ENCODE measurements at regions not wholly inside any gene's neighbourhood (a gene's known extent, or its start where the extent isn't known, plus 50 kb on each side); places are given as distances from the start of the nearest gene placed in this dataset.
"Not testable (repeated sequence)": the region's sequence is repeated elsewhere in the genome, so short reads cannot be mapped to it uniquely, and the experiment has no call there.

DNA sequence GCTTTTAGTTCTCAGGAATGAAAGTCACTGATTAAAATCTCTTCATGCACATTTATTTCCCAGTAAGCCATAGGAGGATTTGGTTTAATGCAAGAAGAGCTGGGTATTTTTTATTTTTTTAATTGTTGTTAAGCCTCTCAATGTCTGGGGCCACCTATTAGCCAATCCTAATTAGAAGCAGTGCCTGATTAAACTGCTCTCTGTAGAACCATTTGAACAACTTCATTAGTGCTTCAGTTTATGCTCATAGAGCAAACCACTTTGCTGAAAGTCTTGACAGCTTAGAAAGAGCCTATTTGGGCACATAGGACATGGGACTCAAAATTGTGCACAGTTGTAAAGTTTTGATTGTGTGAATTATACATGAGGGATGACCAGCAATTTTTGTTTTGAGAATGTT, 548.9 kb downstream of the FRK start:
- TF ChIP-seq CTCF (conservative IDR thresholded peaks at IDR 0.05; ENCODE audit: low read length): no peak
- no peak overlapping the region for H3K4me3 ChIP-seq (ENCODE audit: low read length)
- DNase-seq (ENCODE audit: low read depth): no peak

GRCh38 chr6:115502432-115502831, 558.3 kb downstream of the FRK start:
- not testable (repeated sequence) for H3K4me3 ChIP-seq (ENCODE audit: low read length); DNase-seq (ENCODE audit: low read depth)

- H3K4me3 ChIP-seq (ENCODE audit: low read length): no peak overlapping the region
- TF ChIP-seq CTCF (conservative IDR thresholded peaks at IDR 0.05; ENCODE audit: low read length): no peak
- DNase-seq (ENCODE audit: low read depth): no peak
These were observed 565.5 kb downstream of the FRK start for GRCh38 chr6:115495184-115495583.

DNA sequence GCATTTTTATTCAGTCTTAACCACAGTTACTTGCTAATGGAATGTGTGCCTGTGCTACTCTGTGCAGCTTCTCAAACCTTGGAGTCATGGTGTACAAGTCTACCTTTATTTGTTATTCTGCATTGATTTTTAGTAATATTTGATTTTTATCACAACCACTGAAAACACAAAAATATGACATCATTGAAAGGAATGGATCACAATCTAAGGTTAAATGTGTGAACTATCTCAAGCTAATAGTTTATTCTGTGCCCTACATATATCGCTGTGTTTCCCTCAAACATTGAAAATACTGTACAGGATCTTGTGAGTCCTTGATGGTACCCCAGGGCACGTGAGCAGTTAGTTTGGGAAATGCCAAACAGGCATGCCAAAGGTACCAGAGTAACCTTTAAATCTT, 573.4 kb downstream of the FRK start:
- no peak for DNase-seq (ENCODE audit: low read depth)
- H3K4me3 ChIP-seq (ENCODE audit: low read length): no peak overlapping the region
- TF ChIP-seq CTCF (conservative IDR thresholded peaks at IDR 0.05; ENCODE audit: low read length): no peak

DNA sequence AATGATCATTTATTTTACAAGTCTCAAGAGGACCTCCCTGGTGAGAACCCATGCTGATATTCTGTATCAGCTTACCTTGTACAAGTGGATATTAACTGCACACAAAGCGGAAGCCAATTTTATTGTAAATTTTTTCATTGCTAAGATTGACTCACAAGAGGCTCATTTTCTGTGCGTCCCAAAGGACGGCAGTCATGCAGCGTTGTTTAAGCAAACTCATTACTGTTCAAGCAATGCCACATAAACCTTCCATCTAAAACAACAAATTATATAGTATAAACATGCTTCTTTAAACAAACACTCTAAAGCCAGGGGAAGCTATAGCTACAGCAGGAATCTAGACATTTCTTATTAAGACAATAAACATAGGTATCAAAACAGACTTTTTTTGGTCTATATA, 575.3 kb downstream of the FRK start:
- no peak for TF ChIP-seq CTCF (conservative IDR thresholded peaks at IDR 0.05; ENCODE audit: low read length)
- DNase-seq (ENCODE audit: low read depth): no peak
- no peak overlapping the region for H3K4me3 ChIP-seq (ENCODE audit: low read length)

DNA sequence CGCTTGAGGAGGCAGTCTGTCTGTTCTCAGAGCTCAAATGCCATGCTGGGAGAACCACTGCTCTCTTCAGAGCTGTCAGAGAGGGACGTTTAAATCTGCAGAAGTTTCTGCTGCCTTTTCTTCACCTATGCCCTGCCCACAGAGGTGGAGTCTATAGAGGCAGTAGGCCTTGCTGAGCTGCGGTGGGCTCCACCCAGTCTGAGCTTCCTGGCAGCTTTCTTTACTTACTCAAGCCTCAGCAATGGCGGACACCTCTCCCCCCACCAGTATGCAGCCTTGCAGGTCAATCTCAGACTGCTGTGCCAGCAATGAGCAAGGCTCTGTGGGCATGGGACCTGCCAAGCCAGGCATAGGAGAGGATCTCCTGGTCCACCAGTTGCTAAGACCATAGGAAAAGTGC, 580.1 kb downstream of the FRK start:
- DNase-seq (ENCODE audit: low read depth); H3K4me3 ChIP-seq (ENCODE audit: low read length): not testable (repeated sequence)

DNA sequence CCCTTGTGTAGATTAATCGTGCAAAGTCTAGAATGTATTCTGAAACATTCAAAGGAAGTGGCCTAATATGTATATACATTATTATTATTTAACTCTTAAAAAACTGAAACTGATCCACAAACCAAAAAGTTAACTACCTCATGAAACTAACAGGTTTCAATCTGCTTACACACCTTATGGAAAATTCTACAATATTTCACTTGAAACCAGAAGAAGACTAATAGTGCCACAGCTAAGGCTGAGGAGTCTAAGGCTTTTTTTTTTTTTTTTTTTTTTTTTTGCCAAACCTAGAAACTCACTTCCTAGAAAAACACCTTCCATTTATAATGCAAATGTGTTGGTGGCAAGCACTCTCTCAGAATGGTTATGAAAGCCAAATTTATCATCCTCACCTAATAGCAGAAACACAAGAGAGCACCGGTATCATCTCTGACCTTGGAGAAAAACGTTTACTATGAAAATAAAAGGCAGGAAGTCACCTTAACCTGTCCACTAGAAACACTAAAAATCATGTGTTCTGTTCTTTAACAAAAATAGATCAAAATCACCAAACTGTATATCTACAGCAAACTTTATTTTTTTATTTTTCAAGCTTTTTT, 586.1 kb downstream of the FRK start:
- no peak for DNase-seq (ENCODE audit: low read depth)
- H3K4me3 ChIP-seq (ENCODE audit: low read length): no peak overlapping the region
- TF ChIP-seq CTCF (conservative IDR thresholded peaks at IDR 0.05; ENCODE audit: low read length): no peak

DNA sequence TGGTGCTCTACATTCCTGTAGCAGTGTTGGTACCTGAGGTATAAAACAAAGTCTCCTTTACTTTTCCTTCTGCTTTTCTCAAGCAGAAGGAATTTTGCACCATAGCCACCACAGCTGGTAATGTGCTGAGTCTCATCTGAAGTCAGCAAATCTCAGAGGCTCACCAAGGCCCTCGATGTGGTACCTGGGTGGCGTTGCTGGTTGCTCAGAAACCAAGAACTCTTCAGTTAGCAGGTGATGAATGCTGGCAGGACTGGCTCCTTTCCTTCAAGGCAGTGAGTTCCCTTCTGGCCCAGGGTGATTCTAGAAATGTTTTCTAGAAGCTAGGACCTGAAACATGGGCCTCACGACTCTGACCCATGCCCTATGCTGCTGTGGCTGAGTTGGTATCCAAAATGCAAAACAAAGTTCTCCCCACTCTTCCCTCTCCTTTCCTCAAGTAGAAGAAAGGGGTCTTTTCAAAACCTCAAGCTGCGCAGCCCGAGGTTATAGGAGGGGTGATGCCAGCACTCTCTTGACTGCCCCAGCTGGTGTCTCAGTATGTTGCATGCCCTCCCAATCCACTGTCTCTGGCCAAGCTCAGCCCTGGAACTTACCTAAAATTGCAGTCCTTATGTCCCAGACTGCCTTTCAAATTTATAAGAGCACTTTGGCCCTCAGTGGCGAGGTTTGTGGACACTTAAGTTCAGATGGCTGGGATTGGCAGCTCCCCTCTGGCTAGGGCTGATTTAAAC, 592.3 kb downstream of the FRK start:
- DNase-seq (ENCODE audit: low read depth): no peak
- H3K4me3 ChIP-seq (ENCODE audit: low read length): no peak overlapping the region
- TF ChIP-seq CTCF (conservative IDR thresholded peaks at IDR 0.05; ENCODE audit: low read length): no peak
